Fibroblast of skin of back (primary cell): ENCODE measurements at regions not wholly inside any gene's neighbourhood (a gene's known extent, or its start where the extent isn't known, plus 50 kb on each side); places are given as distances from the start of the nearest gene placed in this dataset.
"Not testable (repeated sequence)": the region's sequence is repeated elsewhere in the genome, so short reads cannot be mapped to it uniquely, and the experiment has no call there.

ENCODE experiments used
- DNase-seq: peaks from one replicate; pipeline ENCODE4 v3.0.0-alpha.2; 2013

DNA sequence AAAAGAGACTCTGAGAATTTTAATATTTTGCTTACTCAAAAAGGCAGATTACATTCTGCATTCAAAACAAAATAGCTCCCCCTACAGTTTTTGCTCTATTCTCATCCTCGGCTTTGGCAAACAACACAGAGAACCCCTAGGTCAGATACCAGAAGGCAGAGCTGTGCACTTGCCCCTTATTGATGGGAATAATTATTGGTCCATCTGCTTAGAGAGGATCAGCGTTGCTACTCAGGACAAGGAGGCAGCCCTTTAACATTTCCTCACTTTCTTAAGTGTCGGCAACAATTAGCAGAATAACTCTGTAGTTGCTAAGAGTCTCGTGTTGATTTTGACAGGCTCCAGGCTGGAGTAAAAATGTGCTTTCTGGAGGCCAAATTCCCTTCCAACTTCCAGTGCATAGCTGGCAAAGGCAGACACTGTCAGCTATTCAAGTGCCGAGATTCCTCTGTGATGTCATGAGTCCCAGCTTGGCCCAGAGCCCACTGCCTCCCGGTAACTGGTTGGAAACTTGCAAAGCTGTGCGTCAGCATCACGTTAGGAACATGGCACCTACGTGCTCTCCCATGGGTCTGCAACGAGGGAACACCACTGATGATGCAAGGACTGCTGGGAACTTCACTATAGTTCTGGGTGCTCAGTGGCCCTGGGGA, 482.7 kb upstream of the ADAMTS9 start:
- DNase-seq = peak; percentile 49

DNA sequence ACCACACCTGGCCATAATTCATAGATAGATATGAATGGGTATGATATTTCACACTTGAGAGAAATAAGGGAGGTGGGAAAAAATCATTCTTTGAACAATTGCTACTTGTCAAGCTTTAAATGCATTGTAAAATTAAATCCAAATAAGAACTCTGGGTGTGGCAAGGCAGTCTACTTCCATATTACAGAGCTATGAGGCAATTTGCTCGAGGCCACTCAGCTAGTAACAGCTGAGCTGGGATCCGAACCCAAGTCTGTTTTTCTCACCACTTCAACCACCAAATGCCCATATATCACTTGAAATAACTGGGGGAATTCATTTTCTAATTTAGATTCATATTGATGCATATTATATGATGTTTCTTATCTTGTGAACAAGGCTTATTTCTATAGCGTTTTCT, 482.2 kb upstream of the ADAMTS9 start:
- no peak for DNase-seq

DNA sequence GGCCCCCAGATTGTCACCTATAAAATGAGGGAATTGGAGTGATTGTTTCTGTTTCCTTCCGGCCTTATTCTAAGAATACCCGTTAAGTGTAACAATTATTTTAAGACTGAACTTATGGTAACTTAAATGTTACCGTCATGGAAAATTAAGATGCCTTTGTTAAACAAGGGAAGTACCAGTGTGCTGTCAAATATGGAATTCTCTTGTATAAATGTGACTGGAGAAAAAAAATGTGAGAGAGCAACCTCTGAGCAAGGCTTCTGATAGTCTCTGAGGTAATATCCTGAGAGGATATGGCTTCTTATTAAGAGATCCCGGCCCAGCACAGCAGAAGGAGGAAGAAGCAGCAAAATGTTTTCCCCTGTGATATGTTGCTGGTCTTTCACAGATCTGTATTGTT, 480.7 kb upstream of the ADAMTS9 start:
- DNase-seq = no peak

DNA sequence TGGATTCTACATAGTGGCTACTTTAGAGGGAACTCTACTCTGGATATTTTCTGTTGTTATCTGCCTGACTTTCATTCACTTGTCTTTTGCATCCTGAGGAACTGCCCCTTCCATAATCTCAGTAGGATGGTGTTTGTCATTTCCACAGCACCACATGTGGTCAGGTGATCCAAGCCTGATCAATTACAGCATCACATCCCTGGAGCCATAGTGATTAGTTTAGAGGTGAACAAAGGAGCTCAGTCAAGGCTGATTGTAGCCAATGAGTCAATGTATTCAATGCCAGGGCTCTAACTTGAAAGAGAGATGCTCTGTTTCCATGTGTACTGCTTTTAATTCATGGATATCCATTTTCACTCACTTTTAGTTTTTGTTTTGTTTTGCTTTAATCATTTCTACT, 478.7 kb upstream of the ADAMTS9 start:
- DNase-seq = no peak

DNA sequence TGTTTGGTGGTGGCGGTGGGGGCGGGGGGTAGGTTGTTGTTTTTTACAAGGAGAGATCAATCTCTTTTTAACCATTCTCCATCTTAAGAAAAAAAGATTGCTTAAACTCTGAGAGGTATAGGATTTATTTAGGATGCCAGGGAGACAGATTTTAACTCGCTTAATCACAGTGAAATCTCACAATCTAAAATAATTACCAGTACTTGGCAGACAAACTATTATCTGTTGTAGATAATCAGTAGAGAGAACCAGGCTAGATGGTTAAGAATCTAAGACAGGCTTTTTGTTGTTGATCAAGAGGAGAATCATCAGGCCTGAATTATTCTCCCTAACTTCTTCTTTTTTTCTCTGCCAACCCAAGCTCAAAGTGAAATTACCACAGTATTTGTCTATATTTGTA, 470.2 kb upstream of the ADAMTS9 start:
- DNase-seq = no peak

DNA sequence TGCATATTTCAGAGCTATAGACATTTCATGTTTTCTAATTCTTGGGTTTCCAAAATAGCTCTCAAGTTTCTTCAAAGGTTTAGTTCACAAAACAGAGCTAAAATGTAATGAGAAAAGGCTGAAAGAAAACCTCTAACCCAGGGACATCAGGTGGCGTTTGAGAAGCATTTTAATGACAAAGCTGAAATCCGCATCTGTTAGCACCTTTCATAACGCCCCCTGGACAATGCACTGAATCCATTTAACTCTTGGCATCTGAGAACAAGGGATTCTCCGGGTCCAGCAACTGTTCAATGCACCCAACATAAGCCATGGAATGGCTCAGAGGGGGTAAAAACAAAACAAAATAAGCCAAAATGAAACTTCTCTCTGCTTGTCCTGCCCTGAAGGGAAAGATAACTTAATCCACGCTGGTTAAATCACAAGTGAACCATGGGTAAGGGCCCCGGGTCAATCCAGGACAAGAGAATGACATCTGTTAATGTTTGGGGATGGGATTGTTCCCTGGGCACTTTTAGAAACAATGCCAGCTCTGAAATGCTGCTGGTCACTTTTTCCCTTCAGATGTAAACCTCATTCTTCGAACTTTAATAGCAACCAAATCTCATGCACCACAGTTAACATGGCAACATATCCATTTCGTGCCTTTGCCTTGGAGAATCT, 466.2 kb upstream of the ADAMTS9 start:
- DNase-seq = no peak

DNA sequence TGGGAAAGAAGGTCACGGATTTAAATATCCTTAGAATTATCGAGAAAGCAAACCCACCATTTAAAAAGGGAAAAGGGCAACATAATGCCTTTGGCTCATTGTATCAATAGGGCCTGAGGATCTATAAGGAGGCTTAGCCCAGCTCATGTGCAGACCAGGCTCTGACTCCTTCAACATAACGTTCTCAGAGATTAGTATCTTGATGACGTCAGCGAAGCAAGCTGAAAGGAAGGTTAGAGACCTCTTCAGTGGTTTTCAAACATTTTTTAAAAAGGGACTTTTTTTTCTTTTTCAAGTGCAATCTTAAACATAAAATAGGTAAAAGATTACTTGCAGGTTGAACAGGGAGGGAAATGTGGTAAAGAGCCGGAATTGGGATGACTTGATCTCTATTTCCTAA, 463.9 kb upstream of the ADAMTS9 start:
- no peak for DNase-seq

DNA sequence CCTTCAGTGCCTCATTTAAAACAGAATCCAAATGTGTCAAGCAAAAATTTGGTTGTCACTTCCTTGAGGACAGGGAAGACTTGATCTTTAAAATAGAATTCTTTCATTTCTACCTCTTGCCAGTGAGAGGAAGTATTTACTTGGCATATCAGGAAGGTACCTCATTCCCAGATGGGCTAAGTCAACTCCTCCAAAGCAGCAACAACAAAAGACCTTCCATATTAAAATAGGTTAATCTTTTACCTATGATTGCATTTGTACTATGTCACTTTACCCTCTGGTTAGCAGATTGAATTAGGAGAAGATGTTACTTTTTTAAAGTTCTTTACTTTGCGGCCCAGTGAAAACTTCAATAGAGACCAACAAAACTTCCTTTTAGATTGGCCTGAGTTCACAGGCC, 462.1 kb upstream of the ADAMTS9 start:
- DNase-seq = no peak

DNA sequence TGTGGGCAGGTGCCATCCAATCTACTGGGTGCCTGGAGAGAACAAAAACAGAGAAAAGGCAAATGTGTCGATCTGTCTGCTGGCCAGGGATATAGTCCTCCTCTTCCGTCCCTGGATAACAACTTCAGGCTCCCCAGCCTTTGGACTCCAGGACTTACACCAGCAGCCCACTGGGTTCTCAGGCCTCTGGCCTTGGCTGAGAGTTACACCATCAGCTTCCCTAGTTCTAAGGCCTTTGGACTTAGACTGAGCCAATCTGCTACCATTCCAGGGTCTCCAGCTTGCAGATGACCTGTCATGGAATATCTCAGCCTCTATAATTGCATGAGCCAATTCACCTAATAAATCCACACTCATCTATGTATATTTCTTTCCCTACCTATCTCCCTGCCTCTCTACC, 460.9 kb upstream of the ADAMTS9 start:
- no peak for DNase-seq

DNA sequence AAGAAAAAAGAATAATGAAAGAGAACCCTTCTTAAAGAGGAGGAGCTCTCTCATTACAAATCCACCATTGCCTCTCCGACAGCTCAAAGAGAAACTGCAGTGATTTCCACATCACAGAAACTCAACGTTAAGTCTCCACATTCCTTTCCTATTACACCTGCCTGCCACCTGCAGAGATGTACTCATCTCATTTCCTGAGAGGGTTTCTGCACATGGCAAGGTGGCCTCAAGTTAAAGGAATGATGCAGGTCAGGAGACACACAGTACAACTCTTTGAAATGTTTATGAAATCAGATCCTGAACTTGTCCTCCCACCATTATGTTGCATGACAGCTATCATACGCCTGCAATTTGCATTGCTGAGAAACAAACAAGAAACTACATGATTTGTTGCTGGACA, 458.4 kb upstream of the ADAMTS9 start:
- DNase-seq = peak; percentile 34

DNA sequence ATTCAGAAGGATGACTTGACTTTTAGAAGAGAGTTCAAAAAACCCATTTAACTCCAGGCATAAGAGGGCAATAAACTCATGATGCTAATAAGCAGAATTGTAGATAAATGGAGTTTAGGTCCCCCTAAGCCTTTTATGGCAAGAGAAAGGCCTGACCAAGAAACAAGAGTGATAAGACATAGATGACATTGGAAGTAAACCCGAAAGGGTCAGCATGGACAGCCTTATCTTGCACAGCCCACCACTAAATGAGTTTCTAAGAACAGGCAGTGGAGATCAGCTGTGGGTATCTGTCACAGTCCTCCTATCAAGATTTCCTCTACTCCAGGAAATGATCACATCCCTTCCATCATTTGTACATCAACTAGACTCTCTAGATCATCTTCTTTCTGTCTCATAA, 457.9 kb upstream of the ADAMTS9 start:
- DNase-seq = no peak

DNA sequence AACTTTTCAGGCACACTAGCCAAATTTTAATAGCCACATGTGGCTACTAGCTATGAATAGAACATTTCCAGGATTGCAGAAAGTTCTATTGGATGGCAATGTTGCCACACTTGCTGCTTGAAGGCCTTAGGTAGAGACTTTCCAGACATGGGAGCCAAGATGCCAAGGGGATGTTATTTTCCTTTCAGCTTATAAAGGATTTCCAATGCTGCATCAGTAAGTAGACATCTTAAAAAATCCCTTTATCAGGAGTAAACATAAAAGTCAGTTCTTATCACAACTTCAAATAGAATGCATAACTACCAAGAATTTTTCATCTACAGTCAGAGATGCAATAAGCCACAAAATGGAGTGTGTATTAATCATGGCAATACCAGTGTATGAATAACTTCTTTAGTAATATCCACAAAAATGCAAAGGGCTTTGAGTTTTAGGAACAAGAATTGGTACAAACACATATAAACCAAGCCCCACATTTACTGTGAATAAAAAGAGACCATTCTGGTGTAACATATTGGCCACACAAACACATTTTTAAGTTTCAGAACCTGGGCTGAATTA, 457.1 kb upstream of the ADAMTS9 start:
- peak; percentile 55 for DNase-seq

DNA sequence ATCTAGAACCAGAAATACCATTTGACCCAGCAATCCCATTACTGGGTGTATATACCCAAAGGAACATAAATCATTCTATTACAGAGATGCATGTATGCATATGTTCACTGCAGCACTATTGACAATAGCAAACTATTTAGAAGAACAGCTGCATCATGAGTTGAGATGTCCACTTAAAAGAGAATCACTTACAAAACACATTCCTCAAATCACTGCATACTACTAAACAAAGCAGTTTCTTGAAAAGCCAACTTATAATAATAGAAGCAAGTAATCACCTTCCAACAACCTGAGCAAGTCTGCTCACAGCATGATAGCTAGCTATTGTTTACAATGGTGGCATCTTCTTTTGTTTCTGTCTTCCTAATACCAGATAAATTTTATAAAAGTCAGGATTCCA, 454.7 kb upstream of the ADAMTS9 start:
- no peak for DNase-seq

DNA sequence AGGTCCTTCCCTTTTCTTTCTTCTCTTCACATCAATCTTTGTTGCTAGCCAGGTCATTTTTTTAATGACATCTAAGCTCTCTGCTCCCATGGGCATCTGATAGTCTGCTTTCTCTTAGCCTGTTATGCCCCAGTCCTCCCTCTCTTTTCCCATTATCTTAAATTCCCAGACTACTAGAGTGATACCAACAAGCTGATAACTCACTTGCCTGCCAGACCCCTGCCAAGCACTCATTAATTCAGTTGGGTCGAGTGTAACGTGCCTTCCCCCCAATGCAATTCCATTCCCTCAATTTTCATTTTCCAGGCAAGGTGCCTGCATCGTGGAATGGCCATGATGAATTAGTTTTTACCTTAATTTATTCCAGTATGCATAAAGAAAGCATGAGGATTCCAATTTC, 450.8 kb upstream of the ADAMTS9 start:
- no peak for DNase-seq

DNA sequence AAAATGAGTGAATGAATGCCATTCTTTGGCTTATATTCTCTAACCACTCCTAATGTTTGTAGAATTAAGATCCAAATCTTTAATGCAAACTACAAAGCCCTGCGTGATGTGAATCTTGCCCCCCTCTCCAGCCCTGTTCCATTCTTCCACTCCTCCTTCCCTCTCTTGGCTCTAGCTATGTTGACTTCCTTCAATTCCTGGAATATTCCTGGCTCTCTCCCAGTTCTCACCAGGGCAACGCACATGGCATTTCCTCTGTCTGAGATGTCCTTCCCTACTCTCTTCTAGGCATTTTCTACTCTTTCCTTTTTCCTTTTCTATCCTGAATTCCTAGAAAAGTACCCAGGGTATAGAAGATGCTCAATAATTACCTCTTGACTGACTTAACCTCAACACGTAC, 446.0 kb upstream of the ADAMTS9 start:
- DNase-seq = peak; percentile 37

DNA sequence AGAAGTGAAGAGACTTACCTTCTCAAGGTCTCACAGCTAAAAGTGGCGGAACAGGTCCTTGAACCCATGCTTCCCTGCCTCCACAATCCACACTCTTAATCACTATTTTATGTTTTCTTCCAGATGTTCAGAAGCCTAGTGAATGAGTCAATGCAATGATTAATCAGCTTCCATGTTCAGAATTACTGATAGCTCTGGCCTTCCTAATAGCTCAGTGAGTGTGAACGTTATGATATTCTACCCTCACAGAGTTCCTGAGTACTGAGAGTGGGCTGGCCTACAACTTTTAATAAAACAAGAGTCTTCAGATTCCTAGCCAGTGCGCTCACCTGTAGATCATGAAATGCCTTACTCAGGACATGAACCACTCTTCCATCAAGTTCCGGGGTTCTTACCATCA, 443.0 kb upstream of the ADAMTS9 start:
- peak; percentile 5 for DNase-seq

DNA sequence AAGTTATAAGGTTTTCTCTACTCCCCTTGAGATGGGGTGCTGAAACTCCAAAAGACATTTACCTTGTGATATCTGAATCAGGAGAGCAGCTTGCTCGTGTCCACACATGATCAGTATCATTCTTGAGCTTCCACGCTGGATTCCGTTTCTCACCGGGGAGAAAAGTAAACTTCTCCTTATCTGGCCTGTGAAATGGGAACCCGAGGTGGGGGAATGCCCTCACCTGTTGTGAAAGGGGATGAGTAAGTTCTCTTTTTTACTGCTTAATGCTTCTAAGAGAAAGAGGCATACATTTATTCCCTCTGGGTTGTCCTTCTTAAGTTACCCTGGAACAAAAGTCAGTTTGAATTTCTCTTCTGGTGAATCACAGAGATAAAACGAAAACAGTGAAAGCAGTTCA, 440.5 kb upstream of the ADAMTS9 start:
- DNase-seq = no peak

DNA sequence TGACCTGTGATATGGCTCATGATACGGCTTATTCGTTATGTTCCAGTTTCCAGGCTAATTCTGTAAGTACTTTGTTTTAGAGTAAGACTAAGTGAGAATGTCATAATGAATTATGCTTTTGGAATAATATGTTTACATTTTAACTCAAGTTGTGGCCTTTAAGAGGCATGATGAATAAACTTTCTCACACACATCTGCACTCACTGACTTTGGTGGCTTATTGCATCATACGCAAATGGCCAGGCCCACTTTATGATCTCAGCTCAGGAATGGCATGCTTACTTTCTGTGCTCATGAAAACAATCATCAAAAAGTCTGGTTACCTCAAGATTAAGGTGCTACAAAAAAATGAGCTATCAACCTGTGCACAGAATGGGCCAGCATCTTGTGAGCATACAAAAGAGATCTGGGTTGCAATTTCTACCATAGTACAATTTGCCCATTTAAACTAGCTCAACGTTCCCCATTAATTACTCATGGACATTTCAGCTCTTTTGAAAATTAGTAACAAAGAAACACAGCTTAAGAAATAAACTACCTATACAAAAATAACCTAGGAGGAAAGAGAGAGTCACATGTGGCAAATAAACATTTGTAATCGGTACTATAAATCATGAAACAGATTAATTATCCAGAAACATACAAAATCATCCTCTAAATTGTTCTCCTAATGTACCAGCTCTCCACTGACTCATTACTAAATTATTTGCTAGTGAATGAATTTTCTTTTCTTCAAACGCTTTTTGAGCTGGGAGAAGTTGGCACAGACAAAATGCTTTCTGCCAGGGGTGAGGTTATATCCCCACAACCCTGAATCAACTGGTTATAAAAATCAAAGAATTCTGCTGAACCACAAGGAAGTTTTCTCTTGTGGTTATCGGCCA, 439.0 kb upstream of the ADAMTS9 start:
- DNase-seq = peak; percentile 37

DNA sequence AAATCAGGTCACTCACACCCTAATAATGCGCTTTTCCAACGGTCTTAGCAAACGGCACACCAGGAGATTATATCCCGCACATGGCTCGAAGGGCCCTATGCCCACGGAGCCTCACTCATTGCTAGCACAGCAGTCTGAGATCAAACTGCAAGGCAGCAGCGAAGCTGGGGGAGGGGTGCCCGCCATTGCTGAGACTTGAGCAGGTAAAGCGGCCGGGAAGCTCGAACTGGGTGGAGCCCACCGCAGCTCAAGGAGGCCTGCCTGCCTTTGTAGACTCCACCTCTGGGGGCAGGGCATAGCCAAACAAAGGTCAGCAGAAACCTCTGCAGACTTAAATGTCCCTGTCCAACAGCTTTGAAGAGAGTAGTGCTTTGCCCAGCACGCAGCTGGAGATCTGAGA, 432.4 kb upstream of the ADAMTS9 start:
- DNase-seq = not testable (repeated sequence)

DNA sequence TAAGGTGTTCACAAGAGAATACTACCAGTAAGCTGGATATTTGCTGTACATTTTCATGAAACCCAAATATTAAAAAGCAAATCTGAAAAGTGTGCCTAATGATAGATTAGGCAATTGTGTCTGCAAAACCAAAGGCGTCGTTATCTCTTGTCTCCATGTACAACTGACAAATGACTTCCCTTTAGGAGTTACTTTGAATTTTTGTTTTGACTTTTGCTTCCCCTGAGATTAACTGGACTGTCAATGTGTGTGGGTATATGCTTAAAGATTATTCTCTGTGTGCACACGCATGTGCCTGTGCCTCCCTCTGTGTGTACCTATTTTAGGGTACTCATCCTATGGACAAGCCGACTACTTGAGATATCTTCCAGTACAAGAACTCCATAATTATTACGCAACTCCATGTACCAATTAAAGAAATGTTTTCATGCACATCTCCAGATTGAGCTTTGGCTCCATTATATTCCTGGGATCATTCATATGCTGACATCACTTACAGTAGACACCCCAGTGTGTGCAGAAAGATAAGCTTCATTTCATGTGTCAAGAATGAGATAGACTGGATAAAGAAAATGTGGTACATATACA, 431.2 kb upstream of the ADAMTS9 start:
- no peak for DNase-seq

DNA sequence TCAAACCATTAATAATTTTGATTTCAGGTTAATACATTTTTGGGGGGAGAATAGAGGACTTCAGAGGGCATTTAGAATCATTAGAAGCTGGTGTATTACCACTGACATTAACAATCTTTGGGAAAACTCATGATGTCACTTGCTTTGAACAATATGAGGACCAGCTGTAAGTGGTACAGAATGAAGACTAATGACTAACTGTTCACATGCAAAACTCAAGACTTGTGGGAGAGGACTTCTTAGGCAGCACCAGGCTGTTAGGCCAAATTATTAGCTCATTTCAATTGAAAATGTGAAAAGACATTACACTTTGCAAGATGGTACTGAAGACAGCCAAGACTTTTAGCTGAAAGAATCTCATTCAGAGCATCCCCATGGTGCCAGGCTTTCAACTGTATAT, 426.2 kb upstream of the ADAMTS9 start:
- no peak for DNase-seq

DNA sequence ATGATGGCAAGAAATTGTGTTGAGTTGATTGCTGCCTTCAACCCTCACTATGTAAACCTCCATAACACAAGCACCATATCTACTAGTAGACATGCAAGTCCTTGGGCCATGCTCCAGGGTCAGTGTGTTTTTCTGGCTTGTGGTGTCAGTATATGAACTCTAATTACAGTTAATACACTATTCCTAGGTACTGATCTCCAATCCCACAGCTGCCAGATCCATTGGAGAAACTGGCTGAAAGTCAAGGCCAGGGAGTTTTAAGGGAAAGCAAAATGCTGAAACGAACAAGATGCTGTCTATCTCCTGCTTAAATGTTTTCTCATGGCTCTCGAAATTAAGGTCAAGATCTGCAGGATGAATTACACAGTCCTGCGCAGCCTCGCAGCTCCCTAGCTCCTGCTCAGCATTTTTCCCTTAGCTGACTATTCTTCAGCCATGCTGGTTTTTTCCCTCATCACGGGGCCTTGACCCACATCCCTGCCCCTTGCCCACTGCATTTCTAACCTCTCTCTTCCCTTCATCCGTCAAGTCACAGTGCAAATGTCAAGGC, 425.0 kb upstream of the ADAMTS9 start:
- no peak for DNase-seq

DNA sequence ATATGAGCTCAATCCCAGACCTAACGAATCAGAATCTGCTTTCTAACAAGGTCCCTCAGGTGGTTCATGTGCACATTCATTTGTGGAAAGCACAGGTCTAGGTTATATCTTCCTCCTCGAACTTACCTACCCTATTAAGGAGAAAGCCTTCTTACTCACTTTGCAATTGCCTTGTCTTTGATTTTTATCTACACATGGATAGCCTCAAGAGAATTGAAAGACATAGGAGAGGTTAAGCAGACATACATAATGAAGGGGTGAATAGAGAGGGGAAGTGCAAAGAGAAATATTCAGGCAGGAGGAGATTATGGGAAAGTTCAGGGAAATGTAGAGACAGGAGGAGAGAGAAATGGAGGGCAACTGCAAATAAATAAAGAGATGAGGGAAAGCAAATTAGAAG, 422.9 kb upstream of the ADAMTS9 start:
- no peak for DNase-seq
